ENCODE measurements at regions not wholly inside any gene's neighbourhood (a gene's known extent, or its start where the extent isn't known, plus 50 kb on each side); places are given as distances from the start of the nearest gene placed in this dataset.

- no peak overlapping the region for H3K4me3 ChIP-seq (ENCODE audit: low read depth, low read length)
- in situ Hi-C loops (cut with HindIII; ENCODE audit: low sequenced_read_pairs), result no loop called here
- DNase-seq (ENCODE audit: low read depth, low spot score), result no peak
Observed at GRCh38 chr7:24029068-24029467, 254.9 kb upstream of the NPY start.

GRCh38 chr7:24034251-24034650 is 249.7 kb upstream of the NPY start:
- in situ Hi-C loops (cut with HindIII; ENCODE audit: low sequenced_read_pairs), result no loop called here
- no peak for TF ChIP-seq CTCF (IDR thresholded peaks at IDR 0.05; ENCODE audit: low read depth, low read length)
- no peak for DNase-seq (ENCODE audit: low read depth, low spot score)

More at GRCh38 chr7:24029068-24029467, 254.9 kb upstream of the NPY start:
- TF ChIP-seq CTCF (IDR thresholded peaks at IDR 0.05; ENCODE audit: low read depth, low read length), result no peak

GRCh38 chr7:24035366-24036032 is 248.5 kb upstream of the NPY start:
- in situ Hi-C loops (cut with HindIII; ENCODE audit: low sequenced_read_pairs), result no loop called here
- no peak overlapping the region for H3K4me3 ChIP-seq (ENCODE audit: low read depth, low read length)
- no peak for DNase-seq (ENCODE audit: low read depth, low spot score)
- no peak for TF ChIP-seq CTCF (IDR thresholded peaks at IDR 0.05; ENCODE audit: low read depth, low read length)

More at GRCh38 chr7:24034251-24034650, 249.7 kb upstream of the NPY start:
- no peak overlapping the region for H3K4me3 ChIP-seq (ENCODE audit: low read depth, low read length)

GRCh38 chr7:24036033-24036412 is 248.0 kb upstream of the NPY start:
- TF ChIP-seq CTCF (IDR thresholded peaks at IDR 0.05; ENCODE audit: low read depth, low read length), result no peak
- DNase-seq (ENCODE audit: low read depth, low spot score), result no peak
- in situ Hi-C loops (cut with HindIII; ENCODE audit: low sequenced_read_pairs), result no loop called here
- H3K4me3 ChIP-seq (ENCODE audit: low read depth, low read length), result no peak overlapping the region

GRCh38 chr7:24038993-24039392 is 245.0 kb upstream of the NPY start:
- no peak for DNase-seq (ENCODE audit: low read depth, low spot score)
- in situ Hi-C loops (cut with HindIII; ENCODE audit: low sequenced_read_pairs), result no loop called here
- no peak overlapping the region for H3K4me3 ChIP-seq (ENCODE audit: low read depth, low read length)
- no peak for TF ChIP-seq CTCF (IDR thresholded peaks at IDR 0.05; ENCODE audit: low read depth, low read length)

GRCh38 chr7:24039991-24040624 is 243.9 kb upstream of the NPY start:
- no peak overlapping the region for H3K4me3 ChIP-seq (ENCODE audit: low read depth, low read length)
- no peak for DNase-seq (ENCODE audit: low read depth, low spot score)
- TF ChIP-seq CTCF (IDR thresholded peaks at IDR 0.05; ENCODE audit: low read depth, low read length), result no peak
- in situ Hi-C loops (cut with HindIII; ENCODE audit: low sequenced_read_pairs), result no loop called here
